ENCODE measurements at regions not wholly inside any gene's neighbourhood (a gene's known extent, or its start where the extent isn't known, plus 50 kb on each side); places are given as distances from the start of the nearest gene placed in this dataset.

DNA sequence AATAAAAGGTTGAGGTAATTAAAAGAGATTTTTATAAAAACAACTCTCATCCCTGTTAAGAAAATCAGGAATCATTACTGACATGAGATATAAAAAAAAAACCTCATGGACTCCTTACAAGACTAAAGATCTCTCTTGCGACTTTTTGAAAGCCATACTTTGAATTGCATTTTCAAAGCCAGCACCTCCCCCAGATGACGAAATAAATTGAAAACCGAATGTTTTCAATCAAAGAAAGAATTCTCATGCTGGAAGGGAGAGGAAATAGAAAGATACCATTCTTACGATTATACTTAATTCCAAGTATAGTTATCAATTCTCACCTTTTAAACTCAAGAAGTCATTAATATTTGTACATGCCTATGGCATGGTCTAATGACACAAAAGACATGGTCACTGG, 452.3 kb downstream of the GJA1 start:
- TF ChIP-seq POLR2A (IDR thresholded peaks at IDR 0.05), result no peak
- TF ChIP-seq, protein P1, sequence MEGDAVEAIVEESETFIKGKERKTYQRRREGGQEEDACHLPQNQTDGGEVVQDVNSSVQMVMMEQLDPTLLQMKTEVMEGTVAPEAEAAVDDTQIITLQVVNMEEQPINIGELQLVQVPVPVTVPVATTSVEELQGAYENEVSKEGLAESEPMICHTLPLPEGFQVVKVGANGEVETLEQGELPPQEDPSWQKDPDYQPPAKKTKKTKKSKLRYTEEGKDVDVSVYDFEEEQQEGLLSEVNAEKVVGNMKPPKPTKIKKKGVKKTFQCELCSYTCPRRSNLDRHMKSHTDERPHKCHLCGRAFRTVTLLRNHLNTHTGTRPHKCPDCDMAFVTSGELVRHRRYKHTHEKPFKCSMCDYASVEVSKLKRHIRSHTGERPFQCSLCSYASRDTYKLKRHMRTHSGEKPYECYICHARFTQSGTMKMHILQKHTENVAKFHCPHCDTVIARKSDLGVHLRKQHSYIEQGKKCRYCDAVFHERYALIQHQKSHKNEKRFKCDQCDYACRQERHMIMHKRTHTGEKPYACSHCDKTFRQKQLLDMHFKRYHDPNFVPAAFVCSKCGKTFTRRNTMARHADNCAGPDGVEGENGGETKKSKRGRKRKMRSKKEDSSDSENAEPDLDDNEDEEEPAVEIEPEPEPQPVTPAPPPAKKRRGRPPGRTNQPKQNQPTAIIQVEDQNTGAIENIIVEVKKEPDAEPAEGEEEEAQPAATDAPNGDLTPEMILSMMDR (IDR thresholded peaks at IDR 0.05), result no peak

Measured in thyroid gland (tissue), 4 donors.